ENCODE measurements at regions not wholly inside any gene's neighbourhood (a gene's known extent, or its start where the extent isn't known, plus 50 kb on each side); places are given as distances from the start of the nearest gene placed in this dataset.

DNA sequence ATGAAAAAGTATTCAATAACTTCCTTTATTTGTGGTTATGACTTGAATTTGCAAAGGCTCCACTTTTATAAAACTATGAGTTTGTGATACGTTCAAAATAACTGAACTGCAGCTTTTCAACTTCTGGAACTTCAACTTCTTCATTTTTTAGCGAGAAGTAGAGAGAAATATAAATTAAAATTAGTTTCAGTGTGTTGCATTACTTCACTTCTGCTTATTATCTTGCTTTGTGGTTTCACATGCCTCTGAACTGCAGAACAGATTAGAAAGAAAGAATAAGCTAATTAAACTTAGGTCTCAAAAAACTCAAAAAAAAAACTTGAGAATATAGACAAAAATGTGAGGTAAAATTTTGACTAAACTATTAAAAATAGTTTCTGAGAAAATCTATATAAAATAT is 1073.4 kb downstream of the PCDH17 start:
- TF ChIP-seq ZNF274 (IDR thresholded peaks at IDR 0.05; ENCODE audit: low read depth, low read length) (no peak), YY1 (IDR thresholded peaks at IDR 0.05; ENCODE audit: insufficient read depth, insufficient read length) (no peak)

All from NT2/D1 (cell line).